Psoas muscle (tissue), 7 donors: ENCODE measurements at regions not wholly inside any gene's neighbourhood (a gene's known extent, or its start where the extent isn't known, plus 50 kb on each side); places are given as distances from the start of the nearest gene placed in this dataset.

ENCODE experiments used
- ATAC-seq, 4 donors: fragments of 200-7000 bp; cut with Tn5 transposase; one replicate each; pipeline ENCODE4 v1.9.1; 2020; ENCODE audit warnings: moderate library complexity in 3 of 4, mild to moderate bottlenecking in 2 of 4
- DNase-seq, 2 donors: peaks; one replicate each; pipeline ENCODE4 v3.0.0-alpha.2; 2020
- H3K27ac ChIP-seq: fragments of 200-600 bp; one replicate; pipeline ENCODE4 v1.8.0; 2022
- H3K27me3 ChIP-seq, 3 donors: fragments of 200-600 bp in 1 of 3; one replicate each; pipeline versions ENCODE4 v1.6.1 to v1.8.0; 2013 to 2022; ENCODE audit warnings: low read length in 2 of 3, mild to moderate bottlenecking in 2 of 3, moderate library complexity in 1 of 3; ENCODE audit not compliant: insufficient read depth in 3 of 3
- H3K36me3 ChIP-seq, 2 donors: fragments of 200-600 bp in 1 of 2; one replicate each; pipeline versions ENCODE4 v1.6.1 to v1.8.0; 2013 to 2022; ENCODE audit warnings: low read depth in 1 of 2, mild to moderate bottlenecking in 1 of 2, moderate library complexity in 1 of 2; ENCODE audit not compliant: insufficient read depth in 1 of 2
- H3K4me1 ChIP-seq: fragments of 200-600 bp; one replicate; pipeline ENCODE4 v1.8.0; 2022
- H3K4me3 ChIP-seq: fragments of 200-600 bp; one replicate; pipeline ENCODE4 v1.8.0; 2022; ENCODE audit warnings: mild to moderate bottlenecking
- H3K9me3 ChIP-seq: fragments of 200-600 bp; one replicate; pipeline ENCODE4 v1.8.0; 2022
- CTCF ChIP-seq: fragments of 200-600 bp; IDR thresholded peaks from one replicate; pipeline ENCODE4 v1.8.0; 2022; ENCODE audit warnings: antibody characterized with exemption
- WGBS, 3 donors: extraction: QIAGEN DNeasy Blood & Tissue Kit; methylation state at CpG; one replicate each; pipeline versions ENCODE4 v1.1.6 to v1.1.7; 2013; 5-methylcytosine and 5-hydroxymethylcytosine counted together
- intact Hi-C, 2 donors: fragments of 100-400 bp; cut with DNase I; formaldehyde crosslinking; loops; one replicate each; pipeline versions ENCODE4 v1.11.0 to v1.14.2; 2022
- donor health status: healthy with polysubstance abuse.
- donor health status: DM: no; HTN: no; CAD: no; lungs with moderate emphysema.
- donor health status: Bipolar disorder and iron deficiency.
- donor health status: healthy.
- donor health status: DM: yes; HTN: yes; CAD: no.
- donor health status: DM: no; HTN: no; CAD: no.
- donor health status: DM: yes; HTN: yes; CAD: no.

- Histone ChIP-seq H3K4me1 (no peaks in the 10 kb centered on the region), H3K9me3 (peaks cover 11% of the 10 kb centered on the region), H3K27me3 (no peaks in the 10 kb centered on the region), H3K36me3 (no peaks in the 10 kb centered on the region), H3K27ac (no peak overlapping the region), H3K4me3 (no peak overlapping the region)
- WGBS, 3 donors, result 43 to 52% (median 49%) methylated on average over 6 of the region's 6 CpGs
- intact Hi-C loops, result loop anchor here (10.0 kb wide), 1 partner anchor 347 kb away; no protein-coding TSS in a partner anchor
- TF ChIP-seq CTCF, result peak; percentile 45
- ATAC-seq (peak in 1 of 4 donors; percentile 47), DNase-seq (no peak)
Measured at GRCh38 chr6:144931172-144932035, 646.3 kb downstream of the UTRN start.

- TF ChIP-seq CTCF, result no peak
- peaks cover 11% of the 10 kb centered on the region for H3K9me3 ChIP-seq
- DNase-seq, result no peak
- no peak overlapping the region for H3K4me3 ChIP-seq
- H3K36me3 ChIP-seq, result no peaks in the 10 kb centered on the region
- H3K4me1 ChIP-seq, result no peaks in the 10 kb centered on the region
- intact Hi-C loops, result loop anchor here (10.0 kb wide), 1 partner anchor 348 kb away; no protein-coding TSS in a partner anchor
- WGBS, 3 donors, result 78 to 80% (median 80%) methylated on average over 1 of the region's 1 CpG
- no peak for ATAC-seq
- no peaks in the 10 kb centered on the region for H3K27me3 ChIP-seq
- H3K27ac ChIP-seq, result no peak overlapping the region
Measured at GRCh38 chr6:144932621-144933020, 647.5 kb downstream of the UTRN start.

GRCh38 chr6:144935181-144935580, 650.0 kb downstream of the UTRN start:
- peaks cover 11% of the 10 kb centered on the region for H3K9me3 ChIP-seq
- no peak for ATAC-seq
- no peak for TF ChIP-seq CTCF
- H3K27ac ChIP-seq, result no peak overlapping the region
- H3K4me1 ChIP-seq, result no peaks in the 10 kb centered on the region
- H3K4me3 ChIP-seq, result no peak overlapping the region
- no peaks in the 10 kb centered on the region for H3K36me3 ChIP-seq
- DNase-seq, result no peak
- no peaks in the 10 kb centered on the region for H3K27me3 ChIP-seq
- intact Hi-C loops, result loop anchor here (10.0 kb wide), 1 partner anchor 350 kb away; no protein-coding TSS in a partner anchor

- Histone ChIP-seq H3K27ac (no peak overlapping the region), H3K4me3 (no peak overlapping the region), H3K36me3 (no peaks in the 10 kb centered on the region), H3K9me3 (peaks cover 11% of the 10 kb centered on the region), H3K27me3 (no peaks in the 10 kb centered on the region), H3K4me1 (no peaks in the 10 kb centered on the region)
- no peak for TF ChIP-seq CTCF
- DNase-seq (no peak), ATAC-seq (no peak)
- intact Hi-C loops, result loop anchor here (10.0 kb wide), 1 partner anchor 351 kb away; no protein-coding TSS in a partner anchor
- 93 to 100% (median 100%) methylated on average over 1 of the region's 1 CpG for WGBS, 3 donors
Measured at GRCh38 chr6:144935661-144936060, 650.5 kb downstream of the UTRN start.
